ENCODE measurements at regions not wholly inside any gene's neighbourhood (a gene's known extent, or its start where the extent isn't known, plus 50 kb on each side); places are given as distances from the start of the nearest gene placed in this dataset.
"Not testable (repeated sequence)": the region's sequence is repeated elsewhere in the genome, so short reads cannot be mapped to it uniquely, and the experiment has no call there.

- DNase-seq: no peak
These were observed 172.4 kb upstream of the IQSEC1 start for GRCh38 chr3:13245615-13245978.

GRCh38 chr3:13243586-13243985 lies 170.4 kb upstream of the IQSEC1 start:
- DNase-seq: no peak

GRCh38 chr3:13242364-13242737 lies 169.1 kb upstream of the IQSEC1 start:
- DNase-seq: no peak

- no peak for DNase-seq
These were observed 168.6 kb upstream of the IQSEC1 start for GRCh38 chr3:13241621-13242363.

GRCh38 chr3:13240928-13241618 lies 167.8 kb upstream of the IQSEC1 start:
- no peak for DNase-seq

GRCh38 chr3:13239467-13239760 lies 166.2 kb upstream of the IQSEC1 start:
- DNase-seq: no peak

- DNase-seq: no peak
These were observed 165.6 kb upstream of the IQSEC1 start for GRCh38 chr3:13238687-13239466.

GRCh38 chr3:13237776-13238490 lies 164.7 kb upstream of the IQSEC1 start:
- DNase-seq: no peak

- DNase-seq: no peak
These were observed 163.4 kb upstream of the IQSEC1 start for GRCh38 chr3:13236557-13237173.

GRCh38 chr3:13235897-13236296 lies 162.7 kb upstream of the IQSEC1 start:
- DNase-seq: peak; percentile 19

- DNase-seq: peak; percentile 17
These were observed 161.8 kb upstream of the IQSEC1 start for GRCh38 chr3:13235079-13235478.

- DNase-seq: no peak
These were observed 161.4 kb upstream of the IQSEC1 start for GRCh38 chr3:13234666-13235065.

- peak; percentile 22 for DNase-seq
These were observed 160.6 kb upstream of the IQSEC1 start for GRCh38 chr3:13233487-13234485.

- DNase-seq: no peak
These were observed 158.8 kb upstream of the IQSEC1 start for GRCh38 chr3:13231781-13232666.

GRCh38 chr3:13229273-13229949 lies 156.2 kb upstream of the IQSEC1 start:
- DNase-seq: no peak

- DNase-seq: no peak
These were observed 155.4 kb upstream of the IQSEC1 start for GRCh38 chr3:13228584-13228983.

- not testable (repeated sequence) for DNase-seq
These were observed 154.9 kb upstream of the IQSEC1 start for GRCh38 chr3:13228169-13228568.

GRCh38 chr3:13227315-13228165 lies 154.3 kb upstream of the IQSEC1 start:
- no peak for DNase-seq

- DNase-seq: no peak
These were observed 151.7 kb upstream of the IQSEC1 start for GRCh38 chr3:13224967-13225366.

Measured in CD4-positive, alpha-beta T cell treated with Interleukin-17A for 4 hours (primary cell).